ENCODE measurements at regions not wholly inside any gene's neighbourhood (a gene's known extent, or its start where the extent isn't known, plus 50 kb on each side); places are given as distances from the start of the nearest gene placed in this dataset.
"Not testable (repeated sequence)": the region's sequence is repeated elsewhere in the genome, so short reads cannot be mapped to it uniquely, and the experiment has no call there.

DNA sequence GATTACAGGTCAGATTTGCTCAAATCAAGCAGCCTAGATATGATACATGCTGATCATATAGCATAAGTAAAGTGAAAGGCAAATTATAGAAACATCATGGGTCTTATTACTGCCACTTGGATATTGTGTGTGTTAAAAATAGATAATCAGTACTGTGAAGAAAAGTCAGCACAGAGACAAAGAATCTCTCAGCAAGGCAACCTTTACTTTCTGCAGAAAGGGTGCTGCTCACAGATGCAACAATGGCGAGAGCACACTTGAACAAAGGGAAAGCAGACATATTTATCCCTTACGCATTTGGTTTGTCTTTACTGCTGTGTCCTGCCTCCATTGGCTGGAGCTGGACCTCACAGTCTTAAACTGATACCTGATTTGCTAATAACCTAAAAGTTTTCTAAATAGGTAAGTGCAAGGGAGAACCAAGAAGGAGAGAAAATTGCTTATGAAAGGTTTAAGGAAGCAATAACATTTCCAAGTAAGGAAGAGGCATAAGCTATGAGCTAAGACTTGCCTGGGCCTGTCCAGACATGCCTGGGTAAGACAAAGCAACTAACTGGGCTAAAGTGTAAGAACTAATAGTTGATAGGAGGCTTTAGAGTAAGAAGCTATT lies 1310.8 kb upstream of the LRRTM3 start:
- no peak for DNase-seq (ENCODE audit: low read depth in 2 of 2)

DNA sequence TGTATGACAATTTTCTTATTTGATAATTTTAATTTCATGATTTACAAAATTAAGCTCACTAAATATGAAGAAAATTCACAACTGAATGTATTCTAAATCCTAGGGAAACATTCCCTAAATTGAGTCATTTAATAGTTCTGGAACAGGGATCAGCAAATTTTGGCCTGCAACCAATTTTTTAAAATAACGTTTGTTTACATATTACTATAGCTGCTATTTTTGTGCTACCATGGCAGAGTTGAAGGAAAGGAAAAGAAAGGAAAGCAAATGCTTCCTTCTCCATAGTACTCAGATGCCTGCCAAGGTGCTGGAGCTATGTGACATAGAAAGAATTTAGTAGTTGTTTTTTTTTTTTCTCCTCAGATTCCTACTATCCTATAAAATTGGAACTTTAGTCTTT lies 1307.7 kb upstream of the LRRTM3 start:
- DNase-seq (ENCODE audit: low read depth in 2 of 2) = no peak

DNA sequence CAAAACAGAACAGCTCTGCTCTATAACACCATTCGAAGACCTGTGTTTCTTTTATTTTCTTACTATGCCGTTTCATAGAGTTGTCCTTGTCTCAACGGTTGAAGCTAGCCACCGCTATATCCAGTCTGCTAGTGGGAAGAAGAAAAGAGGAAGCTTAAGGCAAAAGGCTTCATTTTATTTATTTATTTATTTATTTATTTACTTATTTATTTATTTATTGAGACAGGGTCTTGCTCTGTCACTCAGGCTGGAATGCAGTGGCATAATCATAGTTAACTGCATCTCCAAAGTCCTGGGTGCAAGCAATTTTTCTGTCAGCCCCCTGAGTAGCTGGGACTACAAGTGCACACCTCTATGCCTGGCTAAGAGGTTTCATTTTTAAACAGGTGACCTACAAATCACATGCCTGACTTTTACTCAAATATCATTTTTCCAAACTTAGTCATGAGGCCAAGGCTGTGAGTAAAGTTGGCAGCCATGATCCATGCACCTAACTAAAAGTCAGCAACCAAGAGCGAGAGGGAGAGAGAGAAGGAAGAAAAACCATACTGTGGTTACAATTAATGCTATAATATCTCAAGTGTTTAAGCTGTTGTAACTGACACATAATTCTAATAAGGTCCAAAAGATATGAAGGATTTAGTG lies 1305.3 kb upstream of the LRRTM3 start:
- DNase-seq (ENCODE audit: low read depth in 2 of 2) = no peak

DNA sequence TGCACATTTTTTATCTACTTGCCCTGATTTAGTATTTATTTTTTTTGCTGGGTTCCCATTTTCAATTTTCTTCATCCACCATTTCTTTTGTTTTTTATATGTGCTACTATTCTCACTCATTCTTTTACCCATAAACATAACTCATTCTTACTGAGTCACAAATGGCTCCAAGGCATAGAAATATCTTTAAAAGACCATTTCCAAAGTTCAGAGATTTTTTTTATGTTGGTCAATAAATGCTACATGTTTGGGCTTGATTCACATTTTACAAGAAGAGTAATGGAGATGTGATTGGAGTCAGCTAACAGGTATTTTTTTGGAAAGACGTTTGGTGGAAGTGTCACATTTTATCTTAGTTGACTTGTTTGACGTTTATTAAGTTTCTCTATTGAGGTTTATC lies 1303.2 kb upstream of the LRRTM3 start:
- DNase-seq (ENCODE audit: low read depth in 2 of 2) = no peak

DNA sequence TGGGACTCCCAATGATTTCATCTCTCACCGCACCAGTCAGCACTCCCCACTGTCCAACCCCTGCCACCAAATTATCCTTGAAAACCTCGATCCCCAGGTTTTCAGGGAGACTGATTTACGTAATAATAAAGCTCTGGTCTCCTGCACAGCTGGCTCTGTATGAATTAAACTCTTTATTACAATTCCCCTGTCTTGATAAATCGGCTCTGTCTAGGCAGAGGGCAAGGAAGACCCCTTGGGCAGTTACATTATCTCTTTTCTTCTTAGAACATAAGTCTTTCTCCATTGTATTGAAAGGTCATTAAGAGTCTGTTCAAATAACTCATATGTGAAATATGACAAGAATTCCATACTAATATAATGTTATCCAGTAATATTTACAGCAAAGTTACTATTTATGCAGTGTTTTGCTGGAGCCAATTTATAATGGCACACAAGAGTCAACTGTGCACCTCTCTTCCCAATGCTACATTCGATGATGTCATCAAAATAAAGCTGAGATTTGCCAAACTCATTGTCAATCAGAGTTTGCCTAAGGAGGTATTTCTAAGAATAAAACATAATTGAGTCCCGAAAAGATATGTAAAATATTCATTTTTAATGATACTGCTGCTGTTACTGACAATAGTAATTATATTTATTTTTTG lies 1297.2 kb upstream of the LRRTM3 start:
- no peak for DNase-seq (ENCODE audit: low read depth in 2 of 2)

DNA sequence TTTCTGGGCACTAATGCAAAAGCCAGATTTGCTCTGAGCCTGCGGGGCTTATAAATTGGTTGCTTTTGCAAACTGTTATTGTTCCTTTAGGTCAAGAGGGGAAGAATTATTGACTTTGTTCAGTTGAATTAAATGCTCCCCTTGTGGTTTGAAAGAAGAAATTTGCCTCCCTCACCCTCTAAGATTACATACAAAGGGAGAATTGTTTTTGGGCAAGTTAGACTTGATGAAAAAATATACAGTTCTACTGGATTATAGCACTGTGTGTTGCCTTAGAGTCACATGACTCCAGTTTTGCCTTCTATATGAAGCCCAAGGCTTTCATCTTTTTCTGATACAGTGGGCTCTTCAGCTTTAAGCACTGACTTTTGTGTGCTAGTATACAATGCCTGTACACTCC lies 1265.8 kb upstream of the LRRTM3 start:
- DNase-seq (ENCODE audit: low read depth in 2 of 2) = no peak

DNA sequence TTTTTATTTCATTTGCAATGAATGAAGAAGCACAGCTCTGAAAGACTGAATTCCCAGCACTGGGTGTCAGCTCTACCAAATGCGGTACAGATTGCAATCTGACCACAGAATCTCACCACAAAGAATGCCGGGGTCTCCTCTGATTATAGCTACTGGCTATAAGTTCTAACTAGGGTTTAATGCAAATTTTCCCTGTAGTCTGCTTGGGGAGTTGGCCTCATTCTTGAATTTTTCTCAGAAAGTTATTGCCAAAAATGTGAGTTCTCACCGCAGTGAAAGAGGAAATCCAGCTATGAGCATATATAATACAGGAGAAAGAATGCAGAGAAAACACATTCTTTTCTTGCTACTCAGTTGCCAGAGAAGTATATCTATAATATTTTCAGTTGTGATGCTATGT lies 1255.7 kb upstream of the LRRTM3 start:
- DNase-seq (ENCODE audit: low read depth in 2 of 2) = no peak

DNA sequence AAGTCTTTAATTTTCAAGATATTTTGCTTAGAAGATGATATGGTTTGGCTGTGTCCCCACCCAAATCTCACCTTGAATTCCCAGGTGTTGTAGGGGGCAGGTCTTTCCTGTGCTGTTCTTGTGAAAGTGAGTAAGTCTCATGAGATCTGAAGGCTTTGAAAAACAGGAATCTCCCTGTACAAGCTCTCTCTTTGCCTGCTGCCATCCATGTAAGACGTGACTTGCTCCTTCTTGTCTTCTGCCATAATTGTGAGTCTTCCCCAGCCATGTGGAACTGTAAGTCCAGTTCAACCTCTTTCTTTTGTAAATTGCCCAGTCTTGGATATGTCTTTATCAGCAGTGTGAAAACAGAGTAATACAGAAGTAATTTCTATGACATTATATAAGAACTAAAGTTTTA lies 1255.2 kb upstream of the LRRTM3 start:
- not testable (repeated sequence) for DNase-seq (ENCODE audit: low read depth in 2 of 2)

DNA sequence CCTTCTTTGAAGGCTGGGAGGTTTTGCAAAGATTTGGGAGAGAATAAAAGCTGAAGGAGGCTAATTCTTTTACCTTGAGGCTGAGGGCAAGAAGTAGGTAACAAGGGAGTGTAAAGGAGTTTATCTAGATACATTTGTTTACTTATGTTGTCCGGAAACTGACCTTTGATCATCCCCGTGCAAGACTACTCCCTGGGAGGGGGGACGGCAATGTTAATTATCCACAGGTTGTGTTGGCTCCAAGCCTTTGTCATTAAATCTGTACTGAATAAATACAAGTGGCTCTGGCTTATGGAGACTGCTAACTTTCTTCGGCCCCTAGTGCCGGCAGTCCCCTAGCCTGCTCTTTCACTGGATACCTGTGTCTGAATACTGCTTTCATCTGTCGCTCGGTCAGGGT lies 1250.6 kb upstream of the LRRTM3 start:
- DNase-seq (ENCODE audit: low read depth in 2 of 2) = no peak

DNA sequence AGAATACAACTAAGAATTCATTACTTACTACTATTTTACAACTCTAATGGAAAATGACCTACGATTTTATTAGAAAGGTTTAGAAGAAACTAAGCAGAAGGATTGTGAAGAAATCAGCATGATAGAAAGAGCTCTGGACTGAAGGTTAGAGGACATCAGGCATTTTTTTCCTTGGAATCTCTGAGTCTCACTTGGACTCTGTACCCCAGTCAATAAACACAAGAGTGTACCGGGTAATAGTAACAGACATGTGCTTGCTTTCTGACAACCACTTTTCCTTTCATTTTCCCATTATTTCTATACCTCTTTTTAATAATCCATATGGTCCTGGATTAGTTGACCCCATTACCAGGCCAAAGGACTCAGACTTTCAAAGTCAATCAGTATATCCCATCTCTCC lies 1240.9 kb upstream of the LRRTM3 start:
- no peak for DNase-seq (ENCODE audit: low read depth in 2 of 2)

DNA sequence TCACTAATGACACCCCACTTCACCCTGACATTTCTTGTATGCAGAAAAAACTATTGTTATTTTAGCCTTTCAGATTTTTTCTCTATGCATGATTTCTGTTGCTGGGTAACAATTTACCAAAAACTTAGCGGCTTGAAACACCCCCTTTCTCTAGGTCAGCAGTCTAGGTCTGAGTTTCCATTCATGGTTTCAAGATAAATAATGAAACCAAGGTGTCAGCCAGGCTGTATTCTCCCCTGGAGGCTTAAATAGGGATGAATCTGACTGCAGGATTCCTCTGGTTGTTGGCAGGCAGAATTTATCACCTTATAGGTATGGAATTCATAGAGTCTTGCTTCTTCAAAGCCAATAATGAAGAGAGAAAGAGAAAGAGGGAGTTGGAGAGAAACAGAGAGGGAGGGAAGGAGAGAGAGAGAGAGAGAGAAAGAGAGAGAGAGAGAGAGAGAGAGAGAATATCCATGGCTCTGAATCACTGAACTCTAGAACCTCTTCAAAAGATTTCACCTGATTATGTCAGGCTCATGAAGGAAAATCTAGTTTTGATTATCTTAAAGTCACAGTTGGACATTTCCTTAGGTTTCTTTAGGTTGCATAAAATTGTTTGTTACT lies 1224.6 kb upstream of the LRRTM3 start:
- DNase-seq (ENCODE audit: low read depth in 2 of 2) = no peak

DNA sequence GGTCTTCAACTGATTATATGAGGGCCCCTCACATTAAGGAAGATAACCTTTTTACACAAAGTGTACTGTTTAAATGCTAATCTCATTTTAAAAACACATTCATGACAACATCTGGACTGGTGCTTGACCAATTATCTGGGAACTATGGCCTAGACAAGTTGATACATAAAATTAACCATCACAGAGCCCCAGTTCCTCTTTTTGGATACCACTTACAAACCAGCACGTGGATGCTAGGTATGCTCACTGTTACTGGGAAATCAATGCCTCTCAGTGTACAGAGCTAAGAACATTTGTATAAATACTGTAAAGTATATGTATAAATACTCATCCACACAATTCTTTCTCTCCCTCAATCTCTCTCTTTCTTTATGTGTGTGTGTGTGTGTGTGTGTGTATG lies 1217.8 kb upstream of the LRRTM3 start:
- no peak for DNase-seq (ENCODE audit: low read depth in 2 of 2)

DNA sequence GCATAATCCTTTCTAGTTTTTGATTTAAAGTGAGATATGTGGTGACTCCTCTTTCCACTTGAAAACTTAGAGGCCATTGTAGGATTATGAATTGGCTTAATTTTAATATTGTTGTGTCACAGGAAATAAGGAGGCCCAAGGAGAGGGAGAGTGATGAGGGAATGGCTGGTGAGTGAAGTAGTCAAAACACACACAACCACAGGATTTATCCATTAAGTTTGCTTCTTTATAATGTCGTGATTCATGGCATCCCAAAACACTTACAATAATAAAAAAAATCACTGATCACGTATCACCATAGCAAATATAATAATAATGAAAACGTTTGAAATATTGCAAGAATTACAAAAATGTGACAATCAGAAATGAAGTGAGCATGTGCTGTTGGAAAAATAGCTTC lies 1215.5 kb upstream of the LRRTM3 start:
- DNase-seq (ENCODE audit: low read depth in 2 of 2) = no peak

DNA sequence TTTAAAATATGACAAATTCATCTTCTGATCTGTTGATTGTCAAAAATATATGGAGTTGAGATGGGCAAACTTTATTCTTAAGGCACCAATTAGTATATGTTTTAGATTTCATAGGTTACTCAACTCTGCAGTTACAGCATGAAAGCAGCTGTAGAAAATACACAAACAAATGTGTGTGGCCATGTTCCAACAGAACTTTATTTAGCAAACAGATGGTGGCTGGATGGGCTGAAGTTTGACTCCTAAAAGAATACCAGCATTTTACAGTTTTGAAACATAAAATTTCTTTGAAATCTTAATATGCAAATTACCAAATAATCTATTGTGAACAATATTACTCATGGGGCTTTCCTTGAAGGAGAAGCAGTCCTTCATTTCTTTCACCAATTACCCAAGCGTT lies 1206.0 kb upstream of the LRRTM3 start:
- no peak for DNase-seq (ENCODE audit: low read depth in 2 of 2)

DNA sequence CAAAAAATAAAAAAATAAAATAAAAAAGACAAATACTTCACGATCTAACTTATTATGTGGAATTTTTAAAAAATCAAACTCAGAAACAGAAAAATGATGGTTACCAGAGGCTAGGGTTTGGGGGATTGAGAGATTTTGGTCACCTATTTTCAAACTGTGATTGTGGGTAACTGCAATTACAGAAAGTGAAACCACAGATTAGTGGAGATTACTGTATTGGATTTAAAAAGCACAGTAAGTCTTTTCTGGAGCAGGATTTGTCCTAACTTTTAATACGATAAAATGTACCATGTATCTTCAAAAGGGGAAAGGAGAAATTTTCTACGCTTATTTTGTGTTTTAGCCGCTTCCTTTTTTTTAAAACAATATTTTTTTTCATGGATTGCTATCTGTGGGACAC lies 1204.9 kb upstream of the LRRTM3 start:
- no peak for DNase-seq (ENCODE audit: low read depth in 2 of 2)

DNA sequence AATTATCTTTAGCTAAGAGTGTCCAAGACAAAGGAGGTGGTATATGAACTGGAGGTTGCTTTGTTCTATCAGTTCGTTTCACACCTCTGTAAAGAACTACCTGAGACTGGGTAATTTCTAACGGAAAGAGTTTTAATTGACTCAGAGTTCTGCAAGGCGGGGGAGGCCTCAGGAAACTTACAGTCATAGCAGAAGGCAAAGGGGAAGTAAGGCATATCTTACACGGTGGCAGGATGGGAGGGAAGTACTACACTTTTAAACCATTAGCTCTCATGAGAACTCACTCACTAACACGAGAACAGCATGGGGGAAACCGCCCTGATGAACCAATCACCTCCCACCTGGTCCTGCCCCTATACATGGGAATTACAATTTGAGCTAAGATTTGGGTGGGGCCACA lies 1202.3 kb upstream of the LRRTM3 start:
- DNase-seq (ENCODE audit: low read depth in 2 of 2) = no peak

DNA sequence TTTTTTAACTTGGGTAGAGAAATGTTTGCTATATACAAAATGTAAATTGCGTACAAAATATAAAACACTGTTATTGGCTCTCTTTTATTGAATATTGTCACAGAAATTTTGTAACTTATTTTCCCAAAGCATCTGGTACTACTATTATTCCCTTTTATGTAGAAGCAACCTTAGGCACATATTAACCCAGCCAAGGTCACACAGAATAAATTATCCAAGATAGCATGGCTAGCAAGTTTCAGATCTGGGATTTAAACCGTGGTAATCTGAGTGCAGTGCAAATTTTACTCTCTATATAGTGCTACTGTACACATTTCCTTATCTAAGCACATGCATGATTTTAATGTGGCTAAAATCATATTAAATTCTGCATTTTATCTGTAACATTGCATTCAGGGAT lies 1190.5 kb upstream of the LRRTM3 start:
- DNase-seq (ENCODE audit: low read depth in 2 of 2) = no peak

DNA sequence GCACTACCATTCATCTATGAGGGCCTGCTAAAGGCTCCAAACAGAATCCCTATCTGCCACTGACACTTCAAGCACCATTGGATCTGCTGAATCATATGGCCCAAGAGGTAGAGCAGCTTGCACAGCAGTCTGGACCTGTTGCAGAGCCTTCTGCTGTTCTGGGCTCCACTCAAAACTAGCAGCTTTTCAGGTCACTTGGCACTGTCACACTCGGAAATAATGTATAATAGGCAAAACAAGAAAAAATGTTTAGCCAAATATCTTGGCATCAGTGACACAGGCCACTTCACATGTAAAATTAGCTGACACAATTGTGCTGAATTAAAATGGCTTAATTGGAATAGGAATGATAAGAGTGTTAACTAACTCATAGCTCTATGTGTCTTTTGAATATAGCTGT lies 1182.9 kb upstream of the LRRTM3 start:
- DNase-seq (ENCODE audit: low read depth in 2 of 2) = no peak

DNA sequence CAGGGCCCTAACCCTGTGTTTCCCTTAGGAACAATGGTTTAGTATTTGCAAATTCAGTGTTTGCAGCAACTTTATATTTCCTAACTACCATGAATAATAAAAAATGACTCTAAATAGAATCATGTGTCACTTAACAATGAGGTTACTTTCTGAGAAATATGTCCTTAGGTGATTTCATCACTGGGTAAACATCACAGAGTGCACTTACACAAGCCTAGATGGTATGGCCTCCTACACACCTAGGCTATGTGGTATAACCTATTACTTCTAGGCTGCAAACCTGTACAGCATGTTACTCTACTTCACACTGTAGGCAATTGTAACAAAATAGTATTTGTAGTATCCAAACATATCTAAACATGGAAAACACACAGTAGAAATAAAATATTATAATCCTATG lies 1174.6 kb upstream of the LRRTM3 start:
- DNase-seq (ENCODE audit: low read depth in 2 of 2) = no peak

DNA sequence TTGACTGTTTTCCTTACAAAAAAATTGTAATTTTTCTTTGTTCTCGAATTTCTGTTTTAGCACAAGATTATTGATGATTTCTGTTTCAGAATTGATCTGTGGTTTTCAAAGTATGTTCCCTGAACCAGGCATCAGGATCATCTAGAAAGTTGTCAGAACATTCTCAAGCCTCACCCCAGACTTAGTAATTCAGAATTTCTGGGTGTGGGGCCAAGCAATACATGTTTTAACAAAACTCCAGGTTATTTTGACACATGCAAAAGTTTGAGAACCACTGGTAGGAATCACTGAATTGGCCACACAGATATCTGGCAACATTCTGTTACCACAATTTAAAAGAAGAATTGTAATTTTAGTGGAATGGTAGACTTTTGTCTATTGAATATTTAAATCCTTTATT lies 1173.9 kb upstream of the LRRTM3 start:
- no peak for DNase-seq (ENCODE audit: low read depth in 2 of 2)

DNA sequence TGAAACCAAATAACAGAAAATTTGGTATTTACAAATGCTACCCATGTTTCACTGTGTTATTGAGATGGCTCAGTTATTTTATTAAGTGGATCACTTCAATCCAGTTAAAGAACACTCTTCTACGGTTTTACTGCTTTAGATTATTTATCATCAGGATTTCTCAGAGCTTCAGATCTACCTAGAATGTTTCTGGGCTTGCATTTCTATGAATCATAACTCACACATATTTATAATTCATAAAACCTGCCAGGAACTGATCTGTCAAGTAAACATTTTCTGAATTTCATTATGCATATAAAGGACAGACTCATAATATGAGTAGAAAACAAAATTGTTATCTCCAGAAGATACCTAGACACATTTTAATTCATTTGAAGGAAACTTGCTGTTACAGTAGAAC lies 1172.3 kb upstream of the LRRTM3 start:
- no peak for DNase-seq (ENCODE audit: low read depth in 2 of 2)

DNA sequence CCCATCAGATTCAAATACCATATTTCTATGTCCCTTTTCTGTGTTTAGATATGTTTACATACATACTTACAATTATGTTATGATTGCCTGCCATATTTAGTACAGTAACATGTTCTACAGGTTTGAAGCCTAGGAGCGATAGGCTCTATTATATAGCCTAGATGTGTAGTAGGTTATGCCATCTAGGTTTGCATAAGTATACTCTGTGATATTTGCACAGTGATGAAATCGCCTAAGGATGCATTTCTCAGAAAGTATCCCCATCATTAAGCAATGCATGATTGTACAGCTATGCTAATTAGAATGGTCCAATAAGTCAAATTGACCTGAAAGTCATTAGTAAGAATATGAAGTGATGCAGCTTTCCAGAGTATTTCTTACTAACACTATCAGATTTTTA lies 1171.7 kb upstream of the LRRTM3 start:
- DNase-seq (ENCODE audit: low read depth in 2 of 2) = no peak

DNA sequence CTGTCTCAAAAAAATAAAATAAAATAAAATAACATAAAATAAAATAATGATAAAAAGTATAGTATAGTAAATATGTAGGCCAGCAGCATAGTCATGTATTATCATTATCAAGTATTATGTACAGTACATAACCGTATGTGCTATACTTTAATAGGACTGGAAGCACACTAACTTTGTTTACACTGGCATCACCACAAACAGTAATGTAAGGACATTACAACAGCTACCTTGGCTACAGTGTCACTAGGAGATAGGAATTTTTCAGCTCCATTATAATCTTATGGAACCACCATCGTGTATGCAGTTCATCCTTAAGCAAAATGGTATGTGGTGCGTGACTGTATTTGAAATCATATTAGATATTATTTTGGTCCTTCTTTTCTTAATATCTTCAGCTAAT lies 1163.5 kb upstream of the LRRTM3 start:
- no peak for DNase-seq (ENCODE audit: low read depth in 2 of 2)

Measured in stimulated activated CD8-positive, alpha-beta memory T cell treated with anti-CD3 and anti-CD28 coated beads, Interleukin-7, amount 100 ng/mL, for 1 hour (primary cell).